K562 (cell line): ENCODE measurements at regions not wholly inside any gene's neighbourhood (a gene's known extent, or its start where the extent isn't known, plus 50 kb on each side); places are given as distances from the start of the nearest gene placed in this dataset.
"Not testable (repeated sequence)": the region's sequence is repeated elsewhere in the genome, so short reads cannot be mapped to it uniquely, and the experiment has no call there.

Experiments used
- ATAC-seq: fragments of 200-7000 bp; cut with Tn5 transposase; 3 replicates; pipeline ENCODE4 v1.9.1; 2020; ENCODE audit warnings: moderate library complexity
- BruUV-seq: library from RNA; stranded (reverse); fragments of 400-500 nt; replicated peaks from 2 replicates; lab custom pipeline; 2021; lab: Mats Ljungman, UMichigan
- CTCF ChIA-PET: fragments of 300-600 bp; formaldehyde crosslinking; extraction: SDS; loops from one replicate; lab custom pipeline; 2021; ENCODE audit warnings: low intra/inter-chr PET ratio; lab: Yijun Ruan, JAX
- POLR2A ChIA-PET: fragments of 300-600, 350-650 bp; sonication (Branson Sonifier 250); formaldehyde crosslinking; extraction: SDS; loops from one replicate; lab custom pipeline; 2021; ENCODE audit warnings: antibody characterized with exemption, inconsistent platforms; lab: Yijun Ruan, JAX
- DNase-seq, 4 experiments: peaks; one replicate each; pipeline versions ENCODE4 v3.0.0 to v3.0.0-alpha.2; 2011 to 2018; ENCODE audit warnings: low spot score in 3 of 4, mixed read lengths in 3 of 4; ENCODE audit errors: extremely low read depth in 1 of 4
- FAIRE-seq: peaks from 2 replicates; lab custom pipeline; 2011; peaks lifted over from hg19 to GRCh38; lab: Jason Lieb, UNC
- H2AFZ ChIP-seq: 2 replicates; pipeline ENCODE4 v1.6.0; 2011; ENCODE audit warnings: low read depth, low read length, control low read depth, inconsistent platforms
- H3K27ac ChIP-seq: fragments of 200-600 bp; 3 replicates; pipeline ENCODE4 v1.8.0; 2011; ENCODE audit warnings: low read depth, mild to moderate bottlenecking, control low read depth, inconsistent platforms, low read length, moderate library complexity, mixed read lengths; ENCODE audit errors: extremely low read depth
- H3K27me3 ChIP-seq, 2 experiments: fragments of 300-600 bp in 1 of 2; 2 replicates in 1 of 2; 3 replicates in 1 of 2; pipeline versions ENCODE4 v1.6.0 to v1.8.0; 2011; ENCODE audit warnings: inconsistent platforms in 2 of 2, low read length in 2 of 2, mild to moderate bottlenecking in 1 of 2, mixed read lengths in 1 of 2, moderate library complexity in 1 of 2; ENCODE audit not compliant: control insufficient read depth in 2 of 2, insufficient read depth in 2 of 2
- H3K36me3 ChIP-seq: fragments of 300-600 bp; 3 replicates; pipeline ENCODE4 v1.8.0; 2011; ENCODE audit warnings: mild to moderate bottlenecking, low read length, inconsistent platforms; ENCODE audit not compliant: control insufficient read depth, insufficient read depth
- H3K4me1 ChIP-seq, 2 experiments: fragments of 200-600 bp in 1 of 2; replicated peaks in 1 of 2; 2 replicates in 1 of 2; 3 replicates in 1 of 2; pipeline versions ENCODE4 v1.5.1 to v1.8.0; 2011; ENCODE audit warnings: inconsistent platforms in 2 of 2, low read length in 2 of 2, mild to moderate bottlenecking in 1 of 2, mixed read lengths in 1 of 2, moderate library complexity in 1 of 2; ENCODE audit not compliant: control insufficient read depth in 2 of 2, insufficient read depth in 2 of 2
- H3K4me2 ChIP-seq: 2 replicates; pipeline ENCODE4 v1.6.1; 2011; ENCODE audit warnings: low read length, control low read depth, inconsistent platforms, mixed read lengths; ENCODE audit not compliant: insufficient read depth
- H3K4me3 ChIP-seq: fragments of 200-600 bp; sonication (generic), shearing (Covaris generic); 2 replicates; pipeline ENCODE4 v1.5.1; 2016; ENCODE audit warnings: control low read depth, inconsistent platforms
- H3K79me2 ChIP-seq: fragments of 200-600 bp; 3 replicates; pipeline ENCODE4 v1.8.0; 2011; ENCODE audit warnings: low read length, inconsistent platforms; ENCODE audit not compliant: control insufficient read depth, insufficient read depth
- H3K9ac ChIP-seq, 2 experiments: 2 replicates each; pipeline versions ENCODE4 v1.6.0 to v1.6.1; 2011; ENCODE audit warnings: low read depth in 2 of 2, low read length in 2 of 2, control low read depth in 1 of 2, inconsistent platforms in 1 of 2, mild to moderate bottlenecking in 1 of 2, mixed read lengths in 1 of 2; ENCODE audit not compliant: insufficient read depth in 1 of 2
- H3K9me1 ChIP-seq: one replicate; pipeline ENCODE4 v1.6.0; 2011; ENCODE audit warnings: inconsistent platforms, mild to moderate bottlenecking, low read length, moderate library complexity; ENCODE audit not compliant: control insufficient read depth, insufficient read depth
- H3K9me3 ChIP-seq: replicated peaks from 2 replicates; pipeline ENCODE4 v1.5.1; 2011; ENCODE audit warnings: low read depth, low read length, inconsistent platforms; ENCODE audit not compliant: control insufficient read depth, insufficient read depth
- H4K20me1 ChIP-seq: replicated peaks from 2 replicates; pipeline ENCODE4 v1.6.1; 2011; ENCODE audit warnings: low read length, inconsistent platforms, mixed read lengths; ENCODE audit not compliant: control insufficient read depth, insufficient read depth
- ARID3B ChIP-seq: fragments of 250-450 bp; sonication (Bioruptor Pico); IDR thresholded peaks from 2 replicates; pipeline ENCODE4 v1.4.0; 2020; ENCODE audit warnings: borderline replicate concordance
- C11orf30 ChIP-seq: fragments of 450-650 bp; IDR thresholded peaks from 2 replicates; pipeline ENCODE4 v1.6.1; 2016; ENCODE audit warnings: low read depth, mild to moderate bottlenecking
- FOXA1 ChIP-seq: fragments of 450-650 bp; IDR thresholded peaks from 2 replicates; pipeline ENCODE4 v1.6.1; 2016; ENCODE audit warnings: mild to moderate bottlenecking, borderline replicate concordance
- MED1 ChIP-seq: sonication (generic); formaldehyde crosslinking; IDR thresholded peaks from 2 replicates; pipeline ENCODE4 v1.8.1; 2023; ENCODE audit warnings: missing genetic modification reagents, borderline replicate concordance
- NFRKB ChIP-seq: fragments of 450-650 bp; IDR thresholded peaks from 2 replicates; pipeline ENCODE4 v1.6.1; 2016; ENCODE audit warnings: low read depth
- PHB2 ChIP-seq: fragments of 450-650 bp; IDR thresholded peaks from 2 replicates; pipeline ENCODE4 v1.6.1; 2017; ENCODE audit warnings: low read depth
- XRCC5 ChIP-seq: fragments of 200-400 bp; formaldehyde crosslinking; IDR thresholded peaks from 2 replicates; pipeline ENCODE4 v1.6.1; 2017; ENCODE audit warnings: low read depth, mild to moderate bottlenecking, low read length
- ZHX1 ChIP-seq: fragments of 150-350 bp; conservative IDR thresholded peaks from 2 replicates; pipeline ENCODE4 v1.6.1; 2014; ENCODE audit warnings: low read length
- ZNF740 ChIP-seq, 3 experiments: fragments of 200-800 bp in 1 of 3; sonication (Bioruptor generic) in 1 of 3; sonication (generic) in 1 of 3; formaldehyde crosslinking in 1 of 3; IDR thresholded peaks; 2 replicates each; pipeline versions ENCODE4 v1.6.1 to v1.8.0; 2016 to 2022; ENCODE audit warnings: mild to moderate bottlenecking in 2 of 3, missing compliant biosample characterization in 2 of 3, missing genetic modification characterization in 2 of 3, missing genetic modification reagents in 1 of 3
- WGBS: fragments of 100-300 bp; shearing (Covaris generic); methylation state at CpG from one replicate; pipeline ENCODE4 v1.1.6; 2016; ENCODE audit warnings: low coverage, mixed read lengths; ENCODE audit not compliant: insufficient coverage; ENCODE audit errors: missing lambda C conversion rate; 5-methylcytosine and 5-hydroxymethylcytosine counted together
- in situ Hi-C: fragments of 300-500 bp; cut with MboI; formaldehyde crosslinking; loops from 4 replicates; pipeline ENCODE4 v1.15.0; 2018; ENCODE audit warnings: inconsistent platforms, mixed read lengths
- intact Hi-C: fragments of 100-400 bp; cut with micrococcal nuclease; formaldehyde crosslinking; loops from 2 replicates; pipeline ENCODE4 v1.14.2; 2022

GRCh38 chr6:155861821-155862220, 406.2 kb upstream of the NOX3 start (continued):
- TF ChIP-seq ARID3B (CRISPR knock-in tag) (no peak), NFRKB (no peak)

- H3K4me3 ChIP-seq, H3K4me1 ChIP-seq, FAIRE-seq, in situ Hi-C loops, H3K27me3 ChIP-seq, H3K36me3 ChIP-seq, H3K79me2 ChIP-seq, H3K9ac ChIP-seq, H4K20me1 ChIP-seq, BruUV-seq, H3K9me3 ChIP-seq, DNase-seq, H3K4me2 ChIP-seq, POLR2A ChIA-PET, H2AFZ ChIP-seq, H3K27ac ChIP-seq, intact Hi-C loops, ATAC-seq, H3K9me1 ChIP-seq, CTCF ChIA-PET: not testable (repeated sequence)
- WGBS, result 5% methylated on average over 4 of the region's 4 CpGs
Observed at GRCh38 chr6:155858906-155859305, 403.3 kb upstream of the NOX3 start.

GRCh38 chr6:155854787-155855186, 399.1 kb upstream of the NOX3 start:
- H4K20me1 ChIP-seq, result no peaks in the 10 kb centered on the region
- no peaks in the 10 kb centered on the region for H3K36me3 ChIP-seq
- no peaks in the 10 kb centered on the region for H3K79me2 ChIP-seq
- ATAC-seq, result no peak
- CTCF ChIA-PET, result no interaction called here
- H2AFZ ChIP-seq, result no peak overlapping the region
- no peaks in the 10 kb centered on the region for H3K9me3 ChIP-seq
- POLR2A ChIA-PET, result no interaction called here
- in situ Hi-C loops, result no loop called here
- H3K9ac ChIP-seq, result no peak overlapping the region
- H3K4me2 ChIP-seq, result no peak overlapping the region
- no peak for DNase-seq
- BruUV-seq, result no TSS peak
- H3K27ac ChIP-seq, result no peak overlapping the region
- no peaks in the 10 kb centered on the region for H3K9me1 ChIP-seq
- H3K27me3 ChIP-seq, result no peaks in the 10 kb centered on the region
- intact Hi-C loops, result no loop called here
- no peak overlapping the region for H3K4me3 ChIP-seq
- no peaks in the 10 kb centered on the region for H3K4me1 ChIP-seq
- no peak for FAIRE-seq
- 0% methylated on average over 2 of the region's 2 CpGs for WGBS
- TF ChIP-seq MED1, result no peak
- TF ChIP-seq C11orf30, result no peak
- no peak for TF ChIP-seq XRCC5
- TF ChIP-seq FOXA1, result no peak
- TF ChIP-seq PHB2, result no peak
- no peak for TF ChIP-seq ZHX1
- TF ChIP-seq ZNF740 (CRISPR knock-in tag; IDR thresholded peaks at IDR 0.05), result no peak
- no peak for TF ChIP-seq ZNF740 (tag; IDR thresholded peaks at IDR 0.05)
